ENCODE measurements at regions not wholly inside any gene's neighbourhood (a gene's known extent, or its start where the extent isn't known, plus 50 kb on each side); places are given as distances from the start of the nearest gene placed in this dataset.

GRCh38 chr9:107226421-107226820, 56.7 kb upstream of the RAD23B start:
- no peak for TF ChIP-seq MAZ (IDR thresholded peaks at IDR 0.05; ENCODE audit: borderline replicate concordance, low read depth, low read length)
- TF ChIP-seq, protein P1, sequence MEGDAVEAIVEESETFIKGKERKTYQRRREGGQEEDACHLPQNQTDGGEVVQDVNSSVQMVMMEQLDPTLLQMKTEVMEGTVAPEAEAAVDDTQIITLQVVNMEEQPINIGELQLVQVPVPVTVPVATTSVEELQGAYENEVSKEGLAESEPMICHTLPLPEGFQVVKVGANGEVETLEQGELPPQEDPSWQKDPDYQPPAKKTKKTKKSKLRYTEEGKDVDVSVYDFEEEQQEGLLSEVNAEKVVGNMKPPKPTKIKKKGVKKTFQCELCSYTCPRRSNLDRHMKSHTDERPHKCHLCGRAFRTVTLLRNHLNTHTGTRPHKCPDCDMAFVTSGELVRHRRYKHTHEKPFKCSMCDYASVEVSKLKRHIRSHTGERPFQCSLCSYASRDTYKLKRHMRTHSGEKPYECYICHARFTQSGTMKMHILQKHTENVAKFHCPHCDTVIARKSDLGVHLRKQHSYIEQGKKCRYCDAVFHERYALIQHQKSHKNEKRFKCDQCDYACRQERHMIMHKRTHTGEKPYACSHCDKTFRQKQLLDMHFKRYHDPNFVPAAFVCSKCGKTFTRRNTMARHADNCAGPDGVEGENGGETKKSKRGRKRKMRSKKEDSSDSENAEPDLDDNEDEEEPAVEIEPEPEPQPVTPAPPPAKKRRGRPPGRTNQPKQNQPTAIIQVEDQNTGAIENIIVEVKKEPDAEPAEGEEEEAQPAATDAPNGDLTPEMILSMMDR (conservative IDR thresholded peaks at IDR 0.05; ENCODE audit: low read depth, low read length), result no peak
- TF ChIP-seq POLR2A (IDR thresholded peaks at IDR 0.05; ENCODE audit: low read depth, low read length), result no peak
- no peak for TF ChIP-seq MAFK (IDR thresholded peaks at IDR 0.05; ENCODE audit: low read depth, low read length)
- peak; percentile 43 for TF ChIP-seq CEBPB (IDR thresholded peaks at IDR 0.05; ENCODE audit: low read depth, low read length)
- no peak for TF ChIP-seq SMC3 (IDR thresholded peaks at IDR 0.05; ENCODE audit: low read depth, low read length)
- TF ChIP-seq MXI1 (IDR thresholded peaks at IDR 0.05; ENCODE audit: borderline replicate concordance, low read depth, low read length), result no peak
- TF ChIP-seq, protein P2, sequence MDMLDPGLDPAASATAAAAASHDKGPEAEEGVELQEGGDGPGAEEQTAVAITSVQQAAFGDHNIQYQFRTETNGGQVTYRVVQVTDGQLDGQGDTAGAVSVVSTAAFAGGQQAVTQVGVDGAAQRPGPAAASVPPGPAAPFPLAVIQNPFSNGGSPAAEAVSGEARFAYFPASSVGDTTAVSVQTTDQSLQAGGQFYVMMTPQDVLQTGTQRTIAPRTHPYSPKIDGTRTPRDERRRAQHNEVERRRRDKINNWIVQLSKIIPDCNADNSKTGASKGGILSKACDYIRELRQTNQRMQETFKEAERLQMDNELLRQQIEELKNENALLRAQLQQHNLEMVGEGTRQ (IDR thresholded peaks at IDR 0.05; ENCODE audit: low read depth, low read length), result peak; percentile 57
- TF ChIP-seq RFX5 (IDR thresholded peaks at IDR 0.05; ENCODE audit: low read depth, low read length), result no peak
- TF ChIP-seq RAD21 (IDR thresholded peaks at IDR 0.05; ENCODE audit: low read length), result no peak
- no peak for TF ChIP-seq BHLHE40 (IDR thresholded peaks at IDR 0.05; ENCODE audit: low read depth, low read length)
- TF ChIP-seq NFE2L2 (IDR thresholded peaks at IDR 0.05; ENCODE audit: low read depth, low read length), result no peak
- TF ChIP-seq ELK1 (IDR thresholded peaks at IDR 0.05; ENCODE audit: borderline replicate concordance, low read depth, low read length), result no peak
